ENCODE measurements at regions not wholly inside any gene's neighbourhood (a gene's known extent, or its start where the extent isn't known, plus 50 kb on each side); places are given as distances from the start of the nearest gene placed in this dataset.

GRCh38 chr18:59821983-59822382 is 77.8 kb upstream of the PMAIP1 start:
- no peak for TF ChIP-seq KAT7 (CRISPR knock-in tag; IDR thresholded peaks at IDR 0.05; ENCODE audit: borderline replicate concordance)
- TF ChIP-seq OVOL2 (CRISPR knock-in tag; IDR thresholded peaks at IDR 0.05; ENCODE audit: borderline replicate concordance), result no peak
- TF ChIP-seq ZNF416 (CRISPR knock-in tag; IDR thresholded peaks at IDR 0.05), result no peak
- TF ChIP-seq RELA (CRISPR knock-in tag; IDR thresholded peaks at IDR 0.05; ENCODE audit: borderline replicate concordance), result no peak
- no peak for TF ChIP-seq MYBL2 (CRISPR knock-in tag; IDR thresholded peaks at IDR 0.05)
- no peak for TF ChIP-seq HMGA2 (CRISPR knock-in tag; IDR thresholded peaks at IDR 0.05)
- TF ChIP-seq ATF2 (CRISPR knock-in tag; IDR thresholded peaks at IDR 0.05; ENCODE audit: borderline replicate concordance, low read depth), result no peak
- Mint-ChIP-seq H3K4me3 (no peak overlapping the region), H3K27me3 (ENCODE audit: low read depth) (no peaks in the 10 kb centered on the region), H3K9me3 (no peaks in the 10 kb centered on the region), H3K27ac (no peak overlapping the region), H3K36me3 (no peaks in the 10 kb centered on the region), H3K4me1 (peaks cover 6% of the 10 kb centered on the region; the same call in 1 of the 2 replicates)
- ATAC-seq (no peak), DNase-seq (ENCODE audit: low spot score) (no peak)
- ChIA-PET CTCF (interaction anchor here (1.3 to 4.0 kb wide), 5 partner anchors 19 to 362 kb away, joined by 4 to 140 read pairs (median 90); partner anchors contain the start of gene CCBE1), POLR2A (no interaction called here)

- no peak for DNase-seq (ENCODE audit: low spot score)
- H3K4me3 Mint-ChIP-seq, result no peak overlapping the region
- ATAC-seq, result no peak
- H3K27ac Mint-ChIP-seq, result no peak overlapping the region
- no peak for TF ChIP-seq JAZF1 (CRISPR knock-in tag; IDR thresholded peaks at IDR 0.05)
- no peak for TF ChIP-seq CBFB (CRISPR knock-in tag; IDR thresholded peaks at IDR 0.05; ENCODE audit: low read depth)
- TF ChIP-seq EMX1 (CRISPR knock-in tag; IDR thresholded peaks at IDR 0.05), result no peak
- no peak for TF ChIP-seq GABPB1 (CRISPR knock-in tag; IDR thresholded peaks at IDR 0.05)
- TF ChIP-seq MAX (CRISPR knock-in tag; IDR thresholded peaks at IDR 0.05), result no peak
- TF ChIP-seq NR3C1 (CRISPR knock-in tag; conservative IDR thresholded peaks at IDR 0.05; ENCODE audit: low read depth), result no peak
- TF ChIP-seq ZBTB43 (CRISPR knock-in tag; IDR thresholded peaks at IDR 0.05), result no peak
- TF ChIP-seq NFYB (CRISPR knock-in tag; conservative IDR thresholded peaks at IDR 0.05; ENCODE audit: low read depth), result no peak
- no peak for TF ChIP-seq ARID4B (CRISPR knock-in tag; IDR thresholded peaks at IDR 0.05; ENCODE audit: borderline replicate concordance)
- TF ChIP-seq TEAD4 (CRISPR knock-in tag; IDR thresholded peaks at IDR 0.05), result no peak
- no peak for TF ChIP-seq FOXK1 (CRISPR knock-in tag; IDR thresholded peaks at IDR 0.05)
- no peak for TF ChIP-seq TEAD1 (CRISPR knock-in tag; IDR thresholded peaks at IDR 0.05)
- TF ChIP-seq RORB (CRISPR knock-in tag; IDR thresholded peaks at IDR 0.05), result no peak
- no peak for TF ChIP-seq MYBL2 (CRISPR knock-in tag; IDR thresholded peaks at IDR 0.05)
- no peak for TF ChIP-seq OVOL2 (CRISPR knock-in tag; IDR thresholded peaks at IDR 0.05; ENCODE audit: borderline replicate concordance)
- TF ChIP-seq HMGA2 (CRISPR knock-in tag; IDR thresholded peaks at IDR 0.05), result no peak
- TF ChIP-seq ERG (CRISPR knock-in tag; IDR thresholded peaks at IDR 0.05), result no peak
- TF ChIP-seq NR1H2 (CRISPR knock-in tag; IDR thresholded peaks at IDR 0.05), result no peak
- H3K27me3 Mint-ChIP-seq (ENCODE audit: low read depth), result no peaks in the 10 kb centered on the region
- H3K36me3 Mint-ChIP-seq, result no peaks in the 10 kb centered on the region
- POLR2A ChIA-PET, result no interaction called here
- CTCF ChIA-PET, result no interaction called here
- no peaks in the 10 kb centered on the region for H3K9me3 Mint-ChIP-seq
- peaks cover 6% of the 10 kb centered on the region; the same call in 1 of the 2 replicates for H3K4me1 Mint-ChIP-seq
These were observed 79.1 kb upstream of the PMAIP1 start for GRCh38 chr18:59820663-59821062.
